Tibial nerve (tissue), 4 donors: ENCODE measurements at regions not wholly inside any gene's neighbourhood (a gene's known extent, or its start where the extent isn't known, plus 50 kb on each side); places are given as distances from the start of the nearest gene placed in this dataset.

Source experiments
- DNase-seq, 2 donors: peaks; one replicate each; pipeline ENCODE4 v3.0.0-alpha.2; 2019; ENCODE audit warnings: low spot score in 2 of 2
- H3K27ac ChIP-seq, 4 donors: fragments of 200-600 bp; sonication (generic) in 3 of 4; one replicate each; pipeline ENCODE4 v1.5.1; 2017 to 2019; ENCODE audit warnings: mild to moderate bottlenecking in 1 of 4
- H3K27me3 ChIP-seq, 2 donors: fragments of 200-600 bp; sonication (generic) in 1 of 2; one replicate each; pipeline versions ENCODE4 v1.5.1 to v1.6.0; 2017 to 2019
- H3K36me3 ChIP-seq, 3 donors: fragments of 200-600 bp; sonication (generic); one replicate each; pipeline ENCODE4 v1.5.1; 2018 to 2019
- H3K4me1 ChIP-seq, 4 donors: fragments of 200-600 bp; sonication (generic) in 3 of 4; one replicate each; pipeline ENCODE4 v1.5.1; 2017 to 2019
- H3K4me3 ChIP-seq, 4 donors: fragments of 200-600 bp; sonication (generic) in 3 of 4; one replicate each; pipeline ENCODE4 v1.5.1; 2017 to 2019; ENCODE audit warnings: mild to moderate bottlenecking in 1 of 4, moderate library complexity in 1 of 4
- H3K9me3 ChIP-seq, 4 donors: fragments of 200-600 bp; sonication (generic) in 3 of 4; one replicate each; pipeline ENCODE4 v1.5.1; 2017 to 2019
- EP300 ChIP-seq, 2 donors: sonication (generic); formaldehyde crosslinking; IDR thresholded peaks; one replicate each; pipeline ENCODE4 v1.6.1; 2017; ENCODE audit warnings: antibody characterized with exemption in 2 of 2, mild to moderate bottlenecking in 1 of 2
- POLR2A ChIP-seq, 2 donors: fragments of 450-650 bp; IDR thresholded peaks; one replicate each; pipeline ENCODE4 v1.6.1; 2017; ENCODE audit warnings: antibody characterized with exemption in 2 of 2, mild to moderate bottlenecking in 2 of 2, moderate library complexity in 2 of 2
- WGBS, 2 donors: methylation state at CpG; one replicate each; pipeline ENCODE4 v1.1.5; 2018; 5-methylcytosine and 5-hydroxymethylcytosine counted together
- TF ChIP-seq, protein P1 (sequence below), 5 experiments: fragments of 200-600 bp in 3 of 5; fragments of 450-650 bp in 2 of 5; sonication (generic) in 3 of 5; IDR thresholded peaks; one replicate each; pipeline ENCODE4 v1.5.1; 2016 to 2019; ENCODE audit warnings: antibody characterized with exemption in 5 of 5, mild to moderate bottlenecking in 3 of 5, moderate library complexity in 2 of 5

- Histone ChIP-seq H3K27ac (no peak overlapping the region), H3K36me3 (no peaks in the 10 kb centered on the region), H3K9me3 (no peaks in the 10 kb centered on the region), H3K4me3 (no peak overlapping the region), H3K4me1 (peaks cover 0 to 15% (median 0%) of the 10 kb centered on the region in 4 donors), H3K27me3 (no peaks in the 10 kb centered on the region)
- no peak for TF ChIP-seq POLR2A (IDR thresholded peaks at IDR 0.05)
- TF ChIP-seq, protein P1, sequence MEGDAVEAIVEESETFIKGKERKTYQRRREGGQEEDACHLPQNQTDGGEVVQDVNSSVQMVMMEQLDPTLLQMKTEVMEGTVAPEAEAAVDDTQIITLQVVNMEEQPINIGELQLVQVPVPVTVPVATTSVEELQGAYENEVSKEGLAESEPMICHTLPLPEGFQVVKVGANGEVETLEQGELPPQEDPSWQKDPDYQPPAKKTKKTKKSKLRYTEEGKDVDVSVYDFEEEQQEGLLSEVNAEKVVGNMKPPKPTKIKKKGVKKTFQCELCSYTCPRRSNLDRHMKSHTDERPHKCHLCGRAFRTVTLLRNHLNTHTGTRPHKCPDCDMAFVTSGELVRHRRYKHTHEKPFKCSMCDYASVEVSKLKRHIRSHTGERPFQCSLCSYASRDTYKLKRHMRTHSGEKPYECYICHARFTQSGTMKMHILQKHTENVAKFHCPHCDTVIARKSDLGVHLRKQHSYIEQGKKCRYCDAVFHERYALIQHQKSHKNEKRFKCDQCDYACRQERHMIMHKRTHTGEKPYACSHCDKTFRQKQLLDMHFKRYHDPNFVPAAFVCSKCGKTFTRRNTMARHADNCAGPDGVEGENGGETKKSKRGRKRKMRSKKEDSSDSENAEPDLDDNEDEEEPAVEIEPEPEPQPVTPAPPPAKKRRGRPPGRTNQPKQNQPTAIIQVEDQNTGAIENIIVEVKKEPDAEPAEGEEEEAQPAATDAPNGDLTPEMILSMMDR (IDR thresholded peaks at IDR 0.05) = no peak
- TF ChIP-seq EP300 (IDR thresholded peaks at IDR 0.05) = no peak
- no peak for DNase-seq
- 71 to 72% methylated on average over 8 to 14 of the region's 15 CpGs for WGBS, 2 donors
Observed at GRCh38 chr20:50250679-50251382, 60.2 kb downstream of the CEBPB start.

GRCh38 chr20:50251383-50251748 is 60.7 kb downstream of the CEBPB start:
- H3K36me3 ChIP-seq = no peaks in the 10 kb centered on the region
- WGBS, 2 donors = 90 to 91% methylated on average over 11 of the region's 11 CpGs
- no peak for TF ChIP-seq POLR2A (IDR thresholded peaks at IDR 0.05)
- no peak for TF ChIP-seq EP300 (IDR thresholded peaks at IDR 0.05)
- TF ChIP-seq, protein P1 (IDR thresholded peaks at IDR 0.05) = no peak
- H3K9me3 ChIP-seq = no peaks in the 10 kb centered on the region
- peaks cover 0 to 10% (median 0%) of the 10 kb centered on the region in 4 donors for H3K4me1 ChIP-seq
- no peak for DNase-seq
- no peak overlapping the region for H3K4me3 ChIP-seq
- no peak overlapping the region for H3K27ac ChIP-seq
- no peaks in the 10 kb centered on the region for H3K27me3 ChIP-seq

- no peaks in the 10 kb centered on the region for H3K36me3 ChIP-seq
- peaks cover 0 to 5% (median 0%) of the 10 kb centered on the region in 4 donors for H3K4me1 ChIP-seq
- no peak for DNase-seq
- H3K27ac ChIP-seq = no peak overlapping the region
- no peaks in the 10 kb centered on the region for H3K9me3 ChIP-seq
- no peaks in the 10 kb centered on the region for H3K27me3 ChIP-seq
- TF ChIP-seq EP300 (IDR thresholded peaks at IDR 0.05) = no peak
- H3K4me3 ChIP-seq = no peak overlapping the region
- 57 to 58% methylated on average over 7 of the region's 7 CpGs for WGBS, 2 donors
Observed at GRCh38 chr20:50251992-50252511, 61.4 kb downstream of the CEBPB start.

DNA sequence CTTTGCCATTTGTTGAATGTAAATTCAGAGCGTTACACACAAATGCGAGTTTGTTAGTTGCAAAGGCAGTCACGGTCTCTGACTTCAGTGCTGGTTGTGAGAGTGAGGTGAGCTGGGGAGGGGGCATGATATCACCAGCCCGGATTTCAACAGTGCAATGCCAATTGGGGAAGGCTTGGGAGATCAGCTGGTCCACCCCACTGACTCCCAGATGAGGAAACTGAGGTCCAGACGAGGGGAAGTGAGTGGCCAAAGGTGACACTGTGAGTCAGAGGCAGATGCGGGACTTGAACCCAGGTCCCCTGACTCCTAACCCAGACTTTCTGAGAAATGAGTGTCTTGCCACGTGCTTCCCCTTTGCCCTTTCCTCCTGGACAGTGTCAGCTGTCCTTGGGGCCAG is 62.1 kb downstream of the CEBPB start:
- H3K27me3 ChIP-seq = no peaks in the 10 kb centered on the region
- DNase-seq = no peak
- WGBS, 2 donors = 81 to 86% methylated on average over 7 of the region's 7 CpGs
- H3K9me3 ChIP-seq = no peaks in the 10 kb centered on the region
- no peaks in the 10 kb centered on the region for H3K4me1 ChIP-seq
- no peak overlapping the region for H3K4me3 ChIP-seq
- H3K27ac ChIP-seq = no peak overlapping the region
- TF ChIP-seq EP300 (IDR thresholded peaks at IDR 0.05) (no peak), POLR2A (IDR thresholded peaks at IDR 0.05) (no peak)
- TF ChIP-seq, protein P1 (IDR thresholded peaks at IDR 0.05) = no peak
- H3K36me3 ChIP-seq = no peaks in the 10 kb centered on the region

DNA sequence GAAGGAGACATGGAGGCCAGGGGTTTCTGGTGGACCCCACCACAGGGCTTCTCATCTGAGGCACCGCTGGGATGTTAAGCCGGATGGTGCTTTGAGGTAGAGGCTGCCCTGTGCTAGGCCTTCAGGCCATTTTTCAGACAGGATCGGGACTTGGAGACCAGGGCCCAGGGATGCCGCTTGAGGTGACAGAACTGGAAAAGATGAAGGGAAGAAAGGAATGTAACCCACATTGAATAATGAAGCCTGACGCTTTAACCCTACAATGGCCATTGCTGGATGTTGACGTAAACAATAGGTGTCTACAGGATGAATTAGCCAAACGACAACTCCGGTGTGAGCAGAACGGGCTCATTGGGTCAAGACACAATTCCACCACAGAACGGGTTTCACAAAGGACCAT is 62.5 kb downstream of the CEBPB start:
- Histone ChIP-seq H3K4me3 (no peak overlapping the region), H3K9me3 (no peaks in the 10 kb centered on the region), H3K27ac (no peak overlapping the region), H3K27me3 (no peaks in the 10 kb centered on the region), H3K36me3 (no peaks in the 10 kb centered on the region), H3K4me1 (no peaks in the 10 kb centered on the region)
- TF ChIP-seq, protein P1 (IDR thresholded peaks at IDR 0.05) = no peak
- no peak for TF ChIP-seq EP300 (IDR thresholded peaks at IDR 0.05)
- no peak for TF ChIP-seq POLR2A (IDR thresholded peaks at IDR 0.05)
- no peak for DNase-seq
- WGBS, 2 donors = 92 to 93% methylated on average over 10 of the region's 10 CpGs
